Brain microvascular endothelial cell (primary cell): ENCODE measurements at regions not wholly inside any gene's neighbourhood (a gene's known extent, or its start where the extent isn't known, plus 50 kb on each side); places are given as distances from the start of the nearest gene placed in this dataset.

Experiments used
- DNase-seq: peaks from one replicate; pipeline ENCODE4 v3.0.0-alpha.2; 2020
- H3K27ac ChIP-seq: fragments of 250-450 bp; sonication (Bioruptor Pico); 2 replicates; pipeline ENCODE4 v1.5.1; 2020; ENCODE audit warnings: mild to moderate bottlenecking, moderate library complexity
- H3K27me3 ChIP-seq: fragments of 250-450 bp; sonication (Bioruptor Pico); replicated peaks from 2 replicates; pipeline ENCODE4 v1.5.1; 2020; ENCODE audit warnings: mild to moderate bottlenecking
- H3K36me3 ChIP-seq: fragments of 250-450 bp; sonication (Bioruptor Pico); replicated peaks from 2 replicates; pipeline ENCODE4 v1.5.1; 2020; ENCODE audit warnings: mild to moderate bottlenecking
- H3K4me3 ChIP-seq: 2 replicates; pipeline ENCODE4 v1.5.1; 2011; ENCODE audit warnings: low read depth, mild to moderate bottlenecking, control low read depth, low read length, moderate library complexity
- CTCF ChIP-seq: IDR thresholded peaks from 2 replicates; pipeline ENCODE4 v1.5.1; 2011; ENCODE audit warnings: low read depth, mild to moderate bottlenecking, moderate library complexity, low read length, control low read depth, inconsistent platforms; ENCODE audit errors: missing control alignments
- in situ Hi-C: cut with HindIII; loops from 2 replicates; pipeline ENCODE4 v1.10.0; 2017; ENCODE audit warnings: low sequenced_read_pairs, low pct_ligation_motif_present

GRCh38 chr14:40623643-40624042 lies 983.0 kb upstream of the LRFN5 start:
- DNase-seq, result no peak
- no peak overlapping the region for H3K27ac ChIP-seq
- H3K36me3 ChIP-seq, result no peaks in the 10 kb centered on the region
- no peak overlapping the region for H3K4me3 ChIP-seq
- no peak for TF ChIP-seq CTCF
- no peaks in the 10 kb centered on the region for H3K27me3 ChIP-seq
- in situ Hi-C loops, result no loop called here

- no peak overlapping the region for H3K4me3 ChIP-seq
- no peak for TF ChIP-seq CTCF
These were observed 988.3 kb upstream of the LRFN5 start for GRCh38 chr14:40618225-40618898.

GRCh38 chr14:40616579-40616978 lies 990.1 kb upstream of the LRFN5 start:
- no peak overlapping the region for H3K27ac ChIP-seq
- in situ Hi-C loops, result no loop called here
- no peaks in the 10 kb centered on the region for H3K27me3 ChIP-seq
- TF ChIP-seq CTCF, result no peak
- no peaks in the 10 kb centered on the region for H3K36me3 ChIP-seq
- H3K4me3 ChIP-seq, result no peak overlapping the region
- DNase-seq, result no peak

More at GRCh38 chr14:40618225-40618898, 988.3 kb upstream of the LRFN5 start:
- Histone ChIP-seq H3K27ac (no peak overlapping the region), H3K36me3 (no peaks in the 10 kb centered on the region), H3K27me3 (no peaks in the 10 kb centered on the region)
- in situ Hi-C loops, result no loop called here
- no peak for DNase-seq

GRCh38 chr14:40601063-40601462 lies 1005.6 kb upstream of the LRFN5 start:
- Histone ChIP-seq H3K4me3 (no peak overlapping the region), H3K36me3 (no peaks in the 10 kb centered on the region), H3K27me3 (no peaks in the 10 kb centered on the region), H3K27ac (no peak overlapping the region)
- in situ Hi-C loops, result no loop called here
- no peak for TF ChIP-seq CTCF
- DNase-seq, result no peak

GRCh38 chr14:40599725-40600124 lies 1007.0 kb upstream of the LRFN5 start:
- in situ Hi-C loops, result no loop called here
- DNase-seq, result no peak
- Histone ChIP-seq H3K36me3 (no peaks in the 10 kb centered on the region), H3K27me3 (no peaks in the 10 kb centered on the region), H3K4me3 (no peak overlapping the region), H3K27ac (no peak overlapping the region)
- TF ChIP-seq CTCF, result no peak

GRCh38 chr14:40581264-40581663 lies 1025.4 kb upstream of the LRFN5 start:
- TF ChIP-seq CTCF, result no peak
- Histone ChIP-seq H3K36me3 (no peaks in the 10 kb centered on the region), H3K27me3 (no peaks in the 10 kb centered on the region), H3K4me3 (no peak overlapping the region), H3K27ac (no peak overlapping the region)
- no peak for DNase-seq
- in situ Hi-C loops, result no loop called here
